IMR-90 (cell line): ENCODE measurements at regions not wholly inside any gene's neighbourhood (a gene's known extent, or its start where the extent isn't known, plus 50 kb on each side); places are given as distances from the start of the nearest gene placed in this dataset.

Source experiments
- ATAC-seq: fragments of 200-7000 bp; cut with Tn5 transposase; 2 replicates; pipeline ENCODE4 v1.9.1; 2020; ENCODE audit warnings: low read depth, mild to moderate bottlenecking, moderate library complexity
- BruUV-seq: library from RNA; stranded (reverse); fragments of 400-500 nt; replicated peaks from 2 replicates; lab custom pipeline; 2021; lab: Mats Ljungman, UMichigan
- CTCF ChIA-PET: fragments of 300-600 bp; formaldehyde crosslinking; extraction: SDS; loops from one replicate; lab custom pipeline; 2021; ENCODE audit warnings: antibody characterized with exemption; lab: Yijun Ruan, JAX
- POLR2A ChIA-PET: fragments of 300-600 bp; sonication (Branson Sonifier 250); formaldehyde crosslinking; loops from one replicate; lab custom pipeline; 2022; ENCODE audit warnings: antibody characterized with exemption; ENCODE audit not compliant: unreplicated experiment; lab: Charles Lee
- DNase-seq: peaks from one replicate; pipeline ENCODE4 v3.0.0; 2013
- H2AFZ ChIP-seq: replicated peaks from 2 replicates; pipeline ENCODE3; 2013; ENCODE audit warnings: low read length, mild to moderate bottlenecking; ENCODE audit not compliant: poor library complexity
- H2AK5ac ChIP-seq: 2 replicates; pipeline ENCODE4 v1.6.1; 2013; ENCODE audit warnings: low read depth, low read length, inconsistent platforms
- H2AK9ac ChIP-seq: replicated peaks from 2 replicates; pipeline ENCODE3; 2013; ENCODE audit warnings: mild to moderate bottlenecking, low read depth, low read length, moderate library complexity; ENCODE audit not compliant: poor library complexity
- H2BK120ac ChIP-seq: 2 replicates; pipeline ENCODE4 v1.6.1; 2013; ENCODE audit warnings: low read depth, low read length, inconsistent platforms
- H2BK15ac ChIP-seq: 3 replicates; pipeline ENCODE4 v1.6.1; 2013; ENCODE audit warnings: low read depth, low read length, inconsistent platforms
- H2BK20ac ChIP-seq: 2 replicates; pipeline ENCODE4 v1.6.1; 2013; ENCODE audit warnings: low read depth, mild to moderate bottlenecking, inconsistent platforms, low read length, moderate library complexity
- H2BK5ac ChIP-seq: 2 replicates; pipeline ENCODE4 v1.6.1; 2013; ENCODE audit warnings: mild to moderate bottlenecking, low read depth, low read length, inconsistent platforms; ENCODE audit not compliant: poor library complexity, severe bottlenecking
- H3K14ac ChIP-seq: replicated peaks from 2 replicates; pipeline ENCODE4 v1.6.1; 2013; ENCODE audit warnings: low read depth, low read length, inconsistent platforms
- H3K18ac ChIP-seq: 2 replicates; pipeline ENCODE4 v1.6.1; 2013; ENCODE audit warnings: low read depth, low read length, control low read depth
- H3K23ac ChIP-seq: 2 replicates; pipeline ENCODE4 v1.6.1; 2013; ENCODE audit warnings: low read depth, low read length, inconsistent platforms
- H3K27ac ChIP-seq: 2 replicates; pipeline ENCODE4 v1.5.1; 2013; ENCODE audit warnings: mild to moderate bottlenecking, control low read depth, low read length; ENCODE audit not compliant: insufficient read depth
- H3K27me3 ChIP-seq: 2 replicates; pipeline ENCODE4 v1.6.1; 2013; ENCODE audit warnings: low read length; ENCODE audit not compliant: control insufficient read depth, insufficient read depth
- H3K36me3 ChIP-seq: 2 replicates; pipeline ENCODE4 v1.6.1; 2013; ENCODE audit warnings: low read length, mixed read lengths; ENCODE audit not compliant: control insufficient read depth, insufficient read depth
- H3K4ac ChIP-seq: 2 replicates; pipeline ENCODE4 v1.6.1; 2013; ENCODE audit warnings: low read depth, low read length, inconsistent platforms
- H3K4me1 ChIP-seq: 2 replicates; pipeline ENCODE4 v1.6.1; 2013; ENCODE audit warnings: low read length, mixed read lengths; ENCODE audit not compliant: control insufficient read depth, insufficient read depth
- H3K4me2 ChIP-seq: 2 replicates; pipeline ENCODE4 v1.6.1; 2013; ENCODE audit warnings: low read depth, mild to moderate bottlenecking, control low read depth, low read length, moderate library complexity
- H3K4me3 ChIP-seq: 2 replicates; pipeline ENCODE4 v1.5.1; 2013; ENCODE audit warnings: low read depth, mild to moderate bottlenecking, control low read depth, low read length, moderate library complexity; ENCODE audit not compliant: insufficient read depth
- H3K56ac ChIP-seq: 2 replicates; pipeline ENCODE4 v1.6.1; 2013; ENCODE audit warnings: low read length, inconsistent platforms; ENCODE audit not compliant: insufficient read depth; ENCODE audit errors: extremely low read depth
- H3K79me1 ChIP-seq, 2 experiments: 2 replicates each; pipeline ENCODE4 v1.6.1; 2013; ENCODE audit warnings: low read length in 2 of 2, inconsistent platforms in 1 of 2, low read depth in 1 of 2
- H3K9ac ChIP-seq: 2 replicates; pipeline ENCODE4 v1.6.1; 2013; ENCODE audit warnings: low read depth, low read length, control low read depth
- H3K9me1 ChIP-seq: 2 replicates; pipeline ENCODE4 v1.6.1; 2013; ENCODE audit warnings: low read length, inconsistent platforms; ENCODE audit not compliant: insufficient read depth
- H3K9me3 ChIP-seq: 2 replicates; pipeline ENCODE4 v1.6.1; 2013; ENCODE audit warnings: low read length; ENCODE audit not compliant: control insufficient read depth, insufficient read depth
- H4K20me1 ChIP-seq: 2 replicates; pipeline ENCODE4 v1.6.1; 2013; ENCODE audit warnings: low read length, inconsistent platforms; ENCODE audit not compliant: insufficient read depth
- H4K5ac ChIP-seq: 2 replicates; pipeline ENCODE4 v1.6.1; 2013; ENCODE audit warnings: mild to moderate bottlenecking, low read depth, low read length, control low read depth
- H4K8ac ChIP-seq, 2 experiments: 2 replicates each; pipeline ENCODE4 v1.6.1; 2013; ENCODE audit warnings: low read depth in 2 of 2, low read length in 2 of 2, control low read depth in 1 of 2, inconsistent platforms in 1 of 2
- H4K91ac ChIP-seq: 2 replicates; pipeline ENCODE4 v1.6.1; 2013; ENCODE audit warnings: low read depth, low read length, inconsistent platforms; ENCODE audit not compliant: insufficient read depth
- BHLHE40 ChIP-seq: fragments of 150-350 bp; IDR thresholded peaks from 2 replicates; pipeline ENCODE4 v1.6.1; 2016; ENCODE audit warnings: mild to moderate bottlenecking, low read depth, low read length
- CEBPB ChIP-seq: IDR thresholded peaks from 2 replicates; pipeline ENCODE4 v1.6.1; 2012; ENCODE audit warnings: low read depth, low read length, improper control_type of control experiment
- CTCF ChIP-seq: conservative IDR thresholded peaks from 2 replicates; pipeline ENCODE4 v1.5.1; 2012; ENCODE audit warnings: mild to moderate bottlenecking, low read depth, low read length, improper control_type of control experiment
- ELK1 ChIP-seq: fragments of 150-350 bp; IDR thresholded peaks from 2 replicates; pipeline ENCODE4 v1.6.1; 2016; ENCODE audit warnings: low read depth, mild to moderate bottlenecking, low read length, moderate library complexity, borderline replicate concordance
- FOS ChIP-seq: fragments of 150-350 bp; IDR thresholded peaks from 2 replicates; pipeline ENCODE4 v1.6.1; 2016; ENCODE audit warnings: low read depth, low read length
- MXI1 ChIP-seq: IDR thresholded peaks from 2 replicates; pipeline ENCODE4 v1.6.1; 2012; ENCODE audit warnings: low read depth, mild to moderate bottlenecking, low read length, moderate library complexity, borderline replicate concordance
- RAD21 ChIP-seq: IDR thresholded peaks from 2 replicates; pipeline ENCODE4 v1.6.1; 2012; ENCODE audit warnings: low read length, improper control_type of control experiment
- USF2 ChIP-seq: fragments of 150-350 bp; IDR thresholded peaks from 2 replicates; pipeline ENCODE4 v1.6.1; 2017; ENCODE audit warnings: mild to moderate bottlenecking, antibody characterized with exemption, low read length, low read depth
- WGBS, 2 experiments: methylation state at CpG; one replicate each; pipeline versions ENCODE4 v1.1.5 to v1.1.7; 2013; ENCODE audit warnings: missing lambda C conversion rate in 2 of 2; ENCODE audit not compliant: insufficient read length in 1 of 2; ENCODE audit errors: extremely low coverage in 2 of 2; 5-methylcytosine and 5-hydroxymethylcytosine counted together
- dilution Hi-C: fragments of 300-500 bp; cut with HindIII; formaldehyde crosslinking; loops from one replicate; pipeline ENCODE4 v1.14.3; 2018; ENCODE audit warnings: low sequenced_read_pairs; ENCODE audit not compliant: unreplicated experiment
- in situ Hi-C: fragments of 300-500 bp; cut with MboI; formaldehyde crosslinking; loops from 3 replicates; pipeline ENCODE4 v1.14.3; 2019; ENCODE audit warnings: low sequenced_read_pairs, inconsistent platforms, mixed read lengths
- intact Hi-C: fragments of 100-400 bp; cut with micrococcal nuclease; formaldehyde crosslinking; loops from 2 replicates; pipeline ENCODE4 v1.10.0; 2022

GRCh38 chr2:84026818-84027217 lies 432.3 kb downstream of the SUCLG1 start:
- Histone ChIP-seq H2BK15ac (no peak overlapping the region), H3K27me3 (no peaks in the 10 kb centered on the region), H3K56ac (no peak overlapping the region), H3K4me3 (no peak overlapping the region), H3K9me1 (no peaks in the 10 kb centered on the region), H4K8ac (no peak overlapping the region), H3K79me1 (no peaks in the 10 kb centered on the region), H3K27ac (no peak overlapping the region), H3K23ac (no peak overlapping the region), H3K4me1 (no peaks in the 10 kb centered on the region), H3K4me2 (no peak overlapping the region), H3K14ac (no peak overlapping the region), H2AK5ac (no peak overlapping the region), H3K4ac (no peak overlapping the region), H2BK120ac (no peak overlapping the region), H2BK20ac (no peak overlapping the region), H4K91ac (no peak overlapping the region), H3K9me3 (no peaks in the 10 kb centered on the region), H2AK9ac (no peak overlapping the region), H2BK5ac (no peak overlapping the region), H3K18ac (no peak overlapping the region), H2AFZ (no peak overlapping the region), H4K20me1 (no peaks in the 10 kb centered on the region), H3K9ac (no peak overlapping the region), H4K5ac (no peak overlapping the region), H3K36me3 (no peaks in the 10 kb centered on the region)
- no CpG with 5 or more reads among the region's 3 CpGs for WGBS, 2 experiments
- DNase-seq (no peak), ATAC-seq (no peak)
- BruUV-seq, result no TSS peak
- ChIA-PET POLR2A (no interaction called here), CTCF (no interaction called here)
- dilution Hi-C loops (no loop called here), in situ Hi-C loops (loop anchor here (25.0 kb wide), 1 partner anchor 835 kb away; no protein-coding TSS in a partner anchor), intact Hi-C loops (no loop called here)
- TF ChIP-seq MXI1 (no peak), USF2 (no peak), FOS (no peak), CEBPB (no peak), RAD21 (no peak), BHLHE40 (no peak), CTCF (no peak), ELK1 (no peak)
